Neural cell (in vitro differentiated cells): ENCODE measurements at regions not wholly inside any gene's neighbourhood (a gene's known extent, or its start where the extent isn't known, plus 50 kb on each side); places are given as distances from the start of the nearest gene placed in this dataset.

Experiments used
- H2AFZ ChIP-seq: fragments of 200-600, 300-800 bp; sonication (generic), shearing (Covaris generic); 2 replicates; pipeline ENCODE4 v1.6.0; 2014; ENCODE audit warnings: low read depth, mild to moderate bottlenecking, antibody characterized with exemption, low read length, moderate library complexity
- H3F3A ChIP-seq: fragments of 200-600 bp; shearing (Covaris generic); 2 replicates; pipeline ENCODE4 v1.6.1; 2016; ENCODE audit warnings: mild to moderate bottlenecking, moderate library complexity, mixed read lengths, antibody characterized with exemption, low read length; ENCODE audit not compliant: insufficient read depth, poor library complexity, severe bottlenecking
- H3K27ac ChIP-seq: fragments of 200-600, 300-800 bp; sonication (generic), shearing (Covaris generic); 2 replicates; pipeline ENCODE4 v1.5.1; 2014; ENCODE audit warnings: mild to moderate bottlenecking, low read length, moderate library complexity
- H3K27me3 ChIP-seq: fragments of 300-800, 200-600 bp; sonication (generic), shearing (Covaris generic); 2 replicates; pipeline ENCODE4 v1.6.0; 2014; ENCODE audit warnings: mild to moderate bottlenecking, low read depth, low read length, moderate library complexity; ENCODE audit not compliant: insufficient read depth
- H3K36me3 ChIP-seq: fragments of 300-800, 200-600 bp; sonication (generic), shearing (Covaris generic); 2 replicates; pipeline ENCODE4 v1.5.1; 2014; ENCODE audit warnings: mild to moderate bottlenecking, antibody characterized with exemption, low read length, moderate library complexity; ENCODE audit not compliant: insufficient read depth
- H3K4me2 ChIP-seq: fragments of 300-800, 200-600 bp; sonication (generic), shearing (Covaris generic); 2 replicates; pipeline ENCODE4 v1.6.0; 2014; ENCODE audit warnings: mild to moderate bottlenecking, low read length
- H3K4me3 ChIP-seq: fragments of 300-800, 200-600 bp; sonication (generic), shearing (Covaris generic); 2 replicates; pipeline ENCODE4 v1.5.1; 2014; ENCODE audit warnings: mild to moderate bottlenecking, low read length, moderate library complexity
- H3K79me2 ChIP-seq: fragments of 200-600 bp; shearing (Covaris generic); replicated peaks from 2 replicates; pipeline ENCODE4 v1.6.0; 2014; ENCODE audit warnings: mild to moderate bottlenecking, low read length, moderate library complexity; ENCODE audit not compliant: insufficient read depth
- H3K9ac ChIP-seq: fragments of 300-800, 200-600 bp; sonication (generic), shearing (Covaris generic); 2 replicates; pipeline ENCODE4 v1.6.1; 2016; ENCODE audit warnings: mild to moderate bottlenecking, low read length, mixed read lengths
- H3K9me2 ChIP-seq: fragments of 200-600 bp; shearing (Covaris generic); 2 replicates; pipeline ENCODE4 v1.6.1; 2016; ENCODE audit warnings: mild to moderate bottlenecking, low read length, mixed read lengths; ENCODE audit not compliant: insufficient read depth
- H3K9me3 ChIP-seq: fragments of 200-600, 300-800 bp; sonication (generic), shearing (Covaris generic); 2 replicates; pipeline ENCODE4 v1.6.1; 2016; ENCODE audit warnings: mild to moderate bottlenecking, mixed run types, low read length, moderate library complexity, mixed read lengths
- H4K20me1 ChIP-seq: fragments of 200-600 bp; shearing (Covaris generic); 2 replicates; pipeline ENCODE4 v1.6.1; 2016; ENCODE audit warnings: mild to moderate bottlenecking, mixed run types; ENCODE audit not compliant: insufficient read depth
- CTCF ChIP-seq: fragments of 450-650 bp; IDR thresholded peaks from 2 replicates; pipeline ENCODE4 v1.5.1; 2014; ENCODE audit warnings: antibody characterized with exemption, mild to moderate bottlenecking, moderate library complexity; ENCODE audit not compliant: poor library complexity, severe bottlenecking
- EP300 ChIP-seq: fragments of 450-650 bp; conservative IDR thresholded peaks from 2 replicates; pipeline ENCODE4 v1.6.1; 2014; ENCODE audit warnings: antibody characterized with exemption, mild to moderate bottlenecking, moderate library complexity; ENCODE audit not compliant: poor library complexity, severe bottlenecking
- EZH2 ChIP-seq: fragments of 200-600, 300-800 bp; shearing (Covaris generic), sonication (generic); IDR thresholded peaks from 2 replicates; pipeline ENCODE4 v1.6.1; 2014; ENCODE audit warnings: antibody characterized with exemption, low read length, borderline replicate concordance, mild to moderate bottlenecking; ENCODE audit not compliant: insufficient read depth, poor library complexity, severe bottlenecking
- MXI1 ChIP-seq: fragments of 450-650 bp; conservative IDR thresholded peaks from 2 replicates; pipeline ENCODE4 v1.6.1; 2014; ENCODE audit warnings: antibody characterized with exemption, mild to moderate bottlenecking; ENCODE audit not compliant: poor library complexity, severe bottlenecking
- POLR2AphosphoS5 ChIP-seq: IDR thresholded peaks from 2 replicates; pipeline ENCODE4 v1.6.1; 2012
- RAD21 ChIP-seq: fragments of 450-650 bp; conservative IDR thresholded peaks from 2 replicates; pipeline ENCODE4 v1.6.1; 2014; ENCODE audit warnings: antibody characterized with exemption, mild to moderate bottlenecking, moderate library complexity
- REST ChIP-seq: IDR thresholded peaks from 2 replicates; pipeline ENCODE4 v1.6.1; 2012; ENCODE audit warnings: borderline replicate concordance
- SMC3 ChIP-seq: fragments of 450-650 bp; conservative IDR thresholded peaks from 2 replicates; pipeline ENCODE4 v1.6.1; 2014; ENCODE audit warnings: antibody characterized with exemption, mild to moderate bottlenecking, moderate library complexity; ENCODE audit not compliant: poor library complexity
- TAF1 ChIP-seq: IDR thresholded peaks from 2 replicates; pipeline ENCODE4 v1.6.1; 2012; ENCODE audit warnings: low read depth

GRCh38 chr18:24975496-24976372 is 376.2 kb downstream of the ZNF521 start:
- H3K27me3 ChIP-seq = no peaks in the 10 kb centered on the region
- peak overlapping the region; percentile 83 for H3K27ac ChIP-seq
- H3K9ac ChIP-seq = peak overlapping the region; percentile 37
- H3K9me3 ChIP-seq = no peaks in the 10 kb centered on the region
- H3K79me2 ChIP-seq = no peaks in the 10 kb centered on the region
- no peak overlapping the region for H3K4me2 ChIP-seq
- no peaks in the 10 kb centered on the region for H4K20me1 ChIP-seq
- H3F3A ChIP-seq = no peaks in the 10 kb centered on the region
- no peak overlapping the region for H3K4me3 ChIP-seq
- H3K36me3 ChIP-seq = no peaks in the 10 kb centered on the region
- no peak overlapping the region for H2AFZ ChIP-seq
- TF ChIP-seq TAF1 = no peak
- TF ChIP-seq MXI1 = no peak
- no peak for TF ChIP-seq EZH2
- TF ChIP-seq CTCF = no peak
- TF ChIP-seq POLR2AphosphoS5 = peak; percentile 61
- peak; percentile 96 for TF ChIP-seq EP300
- peak; percentile 18 for TF ChIP-seq RAD21
- TF ChIP-seq REST = no peak
- no peak for TF ChIP-seq SMC3
- no peaks in the 10 kb centered on the region for H3K9me2 ChIP-seq

GRCh38 chr18:24976502-24976901 is 375.5 kb downstream of the ZNF521 start:
- Histone ChIP-seq H4K20me1 (no peaks in the 10 kb centered on the region), H3K4me2 (no peak overlapping the region), H3F3A (no peaks in the 10 kb centered on the region), H2AFZ (no peak overlapping the region), H3K27me3 (no peaks in the 10 kb centered on the region), H3K9me3 (no peaks in the 10 kb centered on the region), H3K9me2 (no peaks in the 10 kb centered on the region), H3K79me2 (no peaks in the 10 kb centered on the region), H3K27ac (peak overlapping the region; percentile 83), H3K9ac (no peak overlapping the region), H3K4me3 (no peak overlapping the region), H3K36me3 (no peaks in the 10 kb centered on the region)
- TF ChIP-seq EP300 = no peak
- no peak for TF ChIP-seq EZH2
- no peak for TF ChIP-seq MXI1
- TF ChIP-seq TAF1 = no peak
- no peak for TF ChIP-seq SMC3
- TF ChIP-seq REST = no peak
